ENCODE measurements at regions not wholly inside any gene's neighbourhood (a gene's known extent, or its start where the extent isn't known, plus 50 kb on each side); places are given as distances from the start of the nearest gene placed in this dataset.

GRCh38 chr6:153437193-153437592 lies 306.1 kb upstream of the RGS17 start:
- no peak overlapping the region for H3K18ac ChIP-seq (ENCODE audit: insufficient read length, low read depth, low read length)
- H3T11ph ChIP-seq (ENCODE audit: low read length), result no peak overlapping the region
- no peak overlapping the region for H3K14ac ChIP-seq (ENCODE audit: insufficient read depth, low read length)
- H3K27me3 ChIP-seq (ENCODE audit: insufficient read depth, low read length), result no peaks in the 10 kb centered on the region
- no peaks in the 10 kb centered on the region for H3K79me1 ChIP-seq (ENCODE audit: insufficient read depth, low read depth, low read length, poor library complexity, severe bottlenecking)
- Mint-ChIP-seq H3K4me1 (peaks cover 44 to 46% of the 10 kb centered on the region in 2 experiments), H3K27me3 (ENCODE audit: low read depth) (no peaks in the 10 kb centered on the region), H3K4me3 (no peak overlapping the region; a peak in 1 of 5 replicates), H3K36me3 (ENCODE audit: insufficient read depth in 1 of 3, low read depth in 3 of 3) (peaks cover 0 to 4% (median 0%) of the 10 kb centered on the region in 3 experiments; a peak in 2 of 7 replicates), H3K27ac (peak overlapping the region; percentile 93 to 98 (median 96)), H3K9me3 (no peaks in the 10 kb centered on the region; a peak in 1 of 5 replicates)
- no peak overlapping the region for H3K56ac ChIP-seq (ENCODE audit: insufficient read length, low read depth, low read length)
- no peak overlapping the region for H2BK120ac ChIP-seq (ENCODE audit: low read depth, low read length, poor library complexity, severe bottlenecking)
- H2BK20ac ChIP-seq (ENCODE audit: low read depth, low read length, poor library complexity, severe bottlenecking), result no peak overlapping the region
- TF ChIP-seq CTCF (conservative IDR thresholded peaks at IDR 0.05), result no peak
- no CpG with 5 or more reads among the region's 3 CpGs for WGBS (ENCODE audit: extremely low coverage, insufficient read length, low lambda C conversion rate)
- H3K4me1 ChIP-seq (ENCODE audit: insufficient read depth, low read length), result peaks cover 5% of the 10 kb centered on the region; the same call in 1 of the 2 replicates
- no peak overlapping the region for H3K23ac ChIP-seq (ENCODE audit: insufficient read length, low read depth, low read length)
- no peak overlapping the region for H2BK15ac ChIP-seq (ENCODE audit: low read depth, low read length)
- H3K23me2 ChIP-seq (ENCODE audit: insufficient read length, low read depth, low read length, poor library complexity, severe bottlenecking), result no peaks in the 10 kb centered on the region
- no peak overlapping the region for H4K91ac ChIP-seq (ENCODE audit: insufficient read length, low read depth, low read length)
- no peak overlapping the region for H4K8ac ChIP-seq (replicated peaks; ENCODE audit: insufficient read length, low read depth, low read length)
- no peaks in the 10 kb centered on the region for H3K79me2 ChIP-seq (ENCODE audit: insufficient read depth, low read length)
- H4K5ac ChIP-seq (ENCODE audit: insufficient read length, low read depth, low read length), result no peak overlapping the region
- H2BK5ac ChIP-seq (ENCODE audit: insufficient read length, low read length), result no peak overlapping the region
- H2BK12ac ChIP-seq (ENCODE audit: insufficient read length, low read depth, low read length), result no peak overlapping the region
- no peak for DNase-seq
- H3K9me3 ChIP-seq (ENCODE audit: control insufficient read depth, low read depth, low read length), result no peaks in the 10 kb centered on the region
- no peak overlapping the region for H3K9ac ChIP-seq (ENCODE audit: extremely low read depth, insufficient read length, low read length)
- no peak overlapping the region for H2AFZ ChIP-seq (ENCODE audit: low read length)
- H2AK5ac ChIP-seq (ENCODE audit: insufficient read length, low read length), result no peak overlapping the region
- no peak overlapping the region for H3K4ac ChIP-seq (ENCODE audit: low read depth, low read length)
- no peak overlapping the region for H3K27ac ChIP-seq (ENCODE audit: insufficient read length, low read depth, low read length)
- no peak overlapping the region for H3K4me2 ChIP-seq (ENCODE audit: insufficient read depth, insufficient read length, low read length)
- no peaks in the 10 kb centered on the region for H4K20me1 ChIP-seq (ENCODE audit: control insufficient read depth, insufficient read depth, insufficient read length)
